Astrocyte (in vitro differentiated cells and primary cell): ENCODE measurements at regions not wholly inside any gene's neighbourhood (a gene's known extent, or its start where the extent isn't known, plus 50 kb on each side); places are given as distances from the start of the nearest gene placed in this dataset.
"Not testable (repeated sequence)": the region's sequence is repeated elsewhere in the genome, so short reads cannot be mapped to it uniquely, and the experiment has no call there.

Experiments used
- DNase-seq: peaks from one replicate; pipeline ENCODE4 v3.0.0-alpha.2; 2010; ENCODE audit warnings: low read depth
- FAIRE-seq: peaks from 2 replicates; lab custom pipeline; 2011; peaks lifted over from hg19 to GRCh38; lab: Jason Lieb, UNC
- H2AFZ ChIP-seq: 2 replicates; pipeline ENCODE4 v1.6.0; 2012; ENCODE audit warnings: low read depth, low read length, inconsistent platforms
- H3K27ac ChIP-seq: 2 replicates; pipeline ENCODE4 v1.5.1; 2011; ENCODE audit warnings: low read depth, low read length, inconsistent platforms
- H3K27me3 ChIP-seq: 2 replicates; pipeline ENCODE4 v1.6.0; 2011; ENCODE audit warnings: low read length, inconsistent platforms; ENCODE audit not compliant: insufficient read depth
- H3K36me3 ChIP-seq: 2 replicates; pipeline ENCODE4 v1.5.1; 2011; ENCODE audit warnings: low read length, inconsistent platforms; ENCODE audit not compliant: insufficient read depth
- H3K4me1 ChIP-seq: 2 replicates; pipeline ENCODE4 v1.5.1; 2011; ENCODE audit warnings: low read length, inconsistent platforms; ENCODE audit not compliant: insufficient read depth
- H3K4me2 ChIP-seq: 2 replicates; pipeline ENCODE4 v1.6.0; 2012; ENCODE audit warnings: low read length, inconsistent platforms
- H3K4me3 ChIP-seq: 2 replicates; pipeline ENCODE4 v1.5.1; 2011; ENCODE audit warnings: low read depth, mild to moderate bottlenecking, low read length, inconsistent platforms; ENCODE audit not compliant: insufficient read depth
- H3K79me2 ChIP-seq: 2 replicates; pipeline ENCODE4 v1.6.0; 2012; ENCODE audit warnings: mild to moderate bottlenecking, low read length, inconsistent platforms; ENCODE audit not compliant: insufficient read depth
- H3K9ac ChIP-seq: 2 replicates; pipeline ENCODE4 v1.6.0; 2012; ENCODE audit warnings: mild to moderate bottlenecking, low read length, inconsistent platforms
- H3K9me3 ChIP-seq: 2 replicates; pipeline ENCODE4 v1.5.1; 2012; ENCODE audit warnings: low read depth, mild to moderate bottlenecking, low read length, inconsistent platforms; ENCODE audit not compliant: insufficient read depth
- H4K20me1 ChIP-seq: 2 replicates; pipeline ENCODE4 v1.6.0; 2012; ENCODE audit warnings: low read length, inconsistent platforms; ENCODE audit not compliant: insufficient read depth
- H3K27ac Mint-ChIP-seq: one replicate; pipeline ENCODE4 v1.8.0; 2021; ENCODE audit warnings: mild to moderate bottlenecking, mixed read lengths; ENCODE audit not compliant: unreplicated experiment
- H3K27me3 Mint-ChIP-seq: one replicate; pipeline ENCODE4 v1.8.0; 2021; ENCODE audit warnings: low read depth, mixed read lengths; ENCODE audit not compliant: unreplicated experiment
- H3K36me3 Mint-ChIP-seq: one replicate; pipeline ENCODE4 v1.8.0; 2021; ENCODE audit warnings: low read depth, mixed read lengths; ENCODE audit not compliant: unreplicated experiment
- H3K4me1 Mint-ChIP-seq: one replicate; pipeline ENCODE4 v1.8.0; 2021; ENCODE audit warnings: low read depth, mixed read lengths; ENCODE audit not compliant: unreplicated experiment
- H3K4me3 Mint-ChIP-seq: one replicate; pipeline ENCODE4 v1.8.0; 2021; ENCODE audit warnings: mild to moderate bottlenecking, moderate library complexity, mixed read lengths; ENCODE audit not compliant: unreplicated experiment
- H3K9me3 Mint-ChIP-seq: one replicate; pipeline ENCODE4 v1.8.0; 2021; ENCODE audit warnings: mild to moderate bottlenecking, mixed read lengths; ENCODE audit not compliant: unreplicated experiment
- CTCF ChIP-seq: IDR thresholded peaks from 2 replicates; pipeline ENCODE4 v1.5.1; 2011; ENCODE audit warnings: low read depth, mild to moderate bottlenecking, inconsistent platforms, low read length, moderate library complexity; ENCODE audit not compliant: insufficient read depth
- EZH2 ChIP-seq: IDR thresholded peaks from 2 replicates; pipeline ENCODE4 v1.6.1; 2012; ENCODE audit warnings: mild to moderate bottlenecking, low read length, inconsistent platforms; ENCODE audit not compliant: insufficient read depth

- Histone ChIP-seq H3K9ac (no peak overlapping the region), H3K4me2 (no peak overlapping the region), H2AFZ (no peak overlapping the region), H3K9me3 (no peaks in the 10 kb centered on the region), H4K20me1 (no peaks in the 10 kb centered on the region), H3K4me1 (no peaks in the 10 kb centered on the region), H3K27me3 (no peaks in the 10 kb centered on the region), H3K79me2 (no peaks in the 10 kb centered on the region), H3K36me3 (no peaks in the 10 kb centered on the region), H3K27ac (no peak overlapping the region), H3K4me3 (no peak overlapping the region)
- no peak overlapping the region for H3K4me3 Mint-ChIP-seq
- DNase-seq (no peak), FAIRE-seq (no peak)
- H3K4me1 Mint-ChIP-seq, result peaks cover 4% of the 10 kb centered on the region
- H3K27me3 Mint-ChIP-seq, result peaks cover 3% of the 10 kb centered on the region
- no peak overlapping the region for H3K27ac Mint-ChIP-seq
- TF ChIP-seq EZH2 (no peak), CTCF (no peak)
- H3K9me3 Mint-ChIP-seq, result peaks cover 1% of the 10 kb centered on the region
- H3K36me3 Mint-ChIP-seq, result no peaks in the 10 kb centered on the region
Observed at GRCh38 chr5:143521141-143521540, 117.7 kb upstream of the NR3C1 start.

- H3K36me3 Mint-ChIP-seq, H2AFZ ChIP-seq, H3K27me3 ChIP-seq, H3K9ac ChIP-seq, H3K4me3 Mint-ChIP-seq, H3K9me3 ChIP-seq, H3K9me3 Mint-ChIP-seq, DNase-seq, H3K4me3 ChIP-seq, H3K27me3 Mint-ChIP-seq, FAIRE-seq, H3K4me1 Mint-ChIP-seq, H3K4me1 ChIP-seq, H3K27ac ChIP-seq, H3K27ac Mint-ChIP-seq, H3K79me2 ChIP-seq, H3K4me2 ChIP-seq, H3K36me3 ChIP-seq, H4K20me1 ChIP-seq: not testable (repeated sequence)
Observed at GRCh38 chr5:143519215-143519614, 115.7 kb upstream of the NR3C1 start.

GRCh38 chr5:143517824-143518223, 114.3 kb upstream of the NR3C1 start:
- DNase-seq, H3K4me3 Mint-ChIP-seq, FAIRE-seq, H2AFZ ChIP-seq, H3K36me3 ChIP-seq, H3K4me1 Mint-ChIP-seq, H3K27me3 Mint-ChIP-seq, H3K27ac Mint-ChIP-seq, H3K4me3 ChIP-seq, H4K20me1 ChIP-seq, H3K36me3 Mint-ChIP-seq, H3K4me1 ChIP-seq, H3K27ac ChIP-seq, H3K9ac ChIP-seq, H3K9me3 ChIP-seq, H3K79me2 ChIP-seq, H3K4me2 ChIP-seq, H3K27me3 ChIP-seq, H3K9me3 Mint-ChIP-seq: not testable (repeated sequence)

- TF ChIP-seq EZH2, result no peak
- no peak for TF ChIP-seq CTCF
- Histone ChIP-seq H3K4me2 (no peak overlapping the region), H3K4me1 (no peaks in the 10 kb centered on the region), H3K27me3 (no peaks in the 10 kb centered on the region), H3K27ac (no peak overlapping the region), H3K79me2 (no peaks in the 10 kb centered on the region), H3K4me3 (no peak overlapping the region), H2AFZ (no peak overlapping the region), H3K36me3 (no peaks in the 10 kb centered on the region), H3K9me3 (no peaks in the 10 kb centered on the region), H4K20me1 (no peaks in the 10 kb centered on the region), H3K9ac (no peak overlapping the region)
- Mint-ChIP-seq H3K36me3 (no peaks in the 10 kb centered on the region), H3K27ac (no peak overlapping the region), H3K9me3 (no peaks in the 10 kb centered on the region), H3K4me1 (no peaks in the 10 kb centered on the region), H3K4me3 (no peak overlapping the region), H3K27me3 (no peaks in the 10 kb centered on the region)
- FAIRE-seq (no peak), DNase-seq (no peak)
Observed at GRCh38 chr5:143516249-143516648, 112.8 kb upstream of the NR3C1 start.
